ENCODE measurements at regions not wholly inside any gene's neighbourhood (a gene's known extent, or its start where the extent isn't known, plus 50 kb on each side); places are given as distances from the start of the nearest gene placed in this dataset.

GRCh38 chr9:92185096-92185495 is 69.9 kb upstream of the SPTLC1 start:
- TF ChIP-seq ATOH8 (CRISPR knock-in tag; IDR thresholded peaks at IDR 0.05; ENCODE audit: low read depth) (no peak), MAX (IDR thresholded peaks at IDR 0.05) (no peak), HOXA7 (CRISPR knock-in tag; IDR thresholded peaks at IDR 0.05) (no peak), CHD2 (IDR thresholded peaks at IDR 0.05; ENCODE audit: low read length, partially characterized antibody) (no peak), CTCF (IDR thresholded peaks at IDR 0.05) (no peak), ESRRA (IDR thresholded peaks at IDR 0.05; ENCODE audit: borderline replicate concordance, low read length) (no peak), EP300 (IDR thresholded peaks at IDR 0.05) (no peak), RAD21 (conservative IDR thresholded peaks at IDR 0.05 in 1 of 2, IDR thresholded peaks at IDR 0.05 in 1 of 2) (no peak), CEBPB (IDR thresholded peaks at IDR 0.05) (no peak), PBX3 (IDR thresholded peaks at IDR 0.05) (no peak), BCL3 (IDR thresholded peaks at IDR 0.05) (no peak), HES2 (IDR thresholded peaks at IDR 0.05) (no peak)
